ENCODE measurements at regions not wholly inside any gene's neighbourhood (a gene's known extent, or its start where the extent isn't known, plus 50 kb on each side); places are given as distances from the start of the nearest gene placed in this dataset.
"Not testable (repeated sequence)": the region's sequence is repeated elsewhere in the genome, so short reads cannot be mapped to it uniquely, and the experiment has no call there.

- DNase-seq = no peak
Measured at GRCh38 chr12:46484396-46485061, 112.0 kb upstream of the SLC38A2 start.

DNA sequence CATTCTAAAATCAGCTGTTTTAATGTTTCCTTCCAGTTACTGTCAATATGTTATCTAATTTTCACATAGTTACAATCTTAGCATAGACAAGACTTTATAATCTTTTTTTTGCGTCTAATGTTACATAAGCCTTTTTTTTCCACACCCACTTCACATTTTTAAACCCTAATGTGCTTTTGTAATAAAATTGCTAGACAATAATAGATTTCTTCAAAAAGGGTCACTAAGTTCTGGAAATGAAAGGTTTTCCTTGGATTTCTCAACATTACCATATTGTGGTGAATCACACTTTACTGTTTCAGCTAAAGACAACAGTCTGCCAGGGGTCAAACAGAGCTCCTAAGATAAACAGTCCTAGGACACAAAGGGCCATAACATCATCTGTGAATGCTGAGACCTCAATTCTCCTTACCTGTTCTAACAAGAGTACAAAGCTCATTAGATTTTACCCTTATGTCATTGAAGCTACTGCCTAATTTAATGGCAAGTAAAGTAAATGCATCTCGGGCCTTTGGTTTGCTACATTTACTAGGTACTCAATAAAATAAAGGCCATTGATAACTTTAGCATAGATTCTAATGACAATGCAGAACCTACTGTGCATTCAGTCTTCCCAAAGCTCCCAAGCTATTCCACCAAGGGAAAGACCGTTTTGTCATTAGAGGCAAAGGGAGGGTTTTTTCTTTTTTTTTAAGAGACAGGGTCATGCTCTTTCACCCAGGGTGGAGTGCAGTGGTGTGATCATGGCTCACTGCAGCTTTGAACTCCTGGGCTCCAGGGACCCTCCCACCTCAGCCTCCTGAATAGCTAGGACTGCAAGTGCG is 111.2 kb upstream of the SLC38A2 start:
- DNase-seq = no peak

DNA sequence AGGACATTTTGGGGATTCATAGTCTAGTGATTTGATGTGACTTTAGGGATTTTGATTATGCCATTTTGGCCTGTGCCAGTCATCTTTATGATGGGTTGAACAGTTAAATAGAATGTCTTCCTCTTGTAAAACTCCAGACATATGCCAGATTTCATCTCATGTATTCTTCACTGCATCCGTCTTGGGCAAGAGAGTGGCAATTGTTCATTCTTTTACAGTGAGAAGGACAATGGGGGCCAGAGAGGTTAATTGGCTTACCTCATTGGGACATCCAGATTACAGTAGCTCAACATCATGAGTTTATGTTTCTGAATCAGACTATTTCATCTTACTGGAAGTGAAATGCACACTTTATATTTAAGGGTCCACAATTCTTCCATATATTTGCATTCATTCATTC is 108.2 kb upstream of the SLC38A2 start:
- DNase-seq = no peak

- no peak for DNase-seq
Measured at GRCh38 chr12:46480316-46480715, 107.7 kb upstream of the SLC38A2 start.

DNA sequence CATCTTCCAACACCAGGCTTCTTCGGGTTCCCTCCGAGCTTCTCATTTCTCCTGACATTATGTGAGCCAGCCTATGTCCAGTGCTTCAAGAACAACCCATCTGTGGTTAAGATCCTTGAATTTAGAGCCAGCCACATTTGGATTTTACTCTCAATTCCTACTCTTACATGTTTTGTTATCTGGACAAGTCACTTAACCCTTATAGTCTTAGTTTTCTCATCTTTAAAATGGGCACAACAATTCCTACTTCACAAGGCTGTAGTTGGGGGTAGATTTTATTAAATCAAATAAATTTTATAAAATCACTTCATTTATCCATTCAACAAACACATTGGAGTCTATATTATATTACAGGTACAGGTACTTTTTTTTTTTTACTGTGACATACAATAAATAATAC is 105.5 kb upstream of the SLC38A2 start:
- DNase-seq = no peak

GRCh38 chr12:46477541-46477940 is 105.0 kb upstream of the SLC38A2 start:
- DNase-seq = no peak

GRCh38 chr12:46475972-46476645 is 103.5 kb upstream of the SLC38A2 start:
- no peak for DNase-seq

GRCh38 chr12:46474385-46474784 is 101.8 kb upstream of the SLC38A2 start:
- not testable (repeated sequence) for DNase-seq

GRCh38 chr12:46473634-46474329 is 101.2 kb upstream of the SLC38A2 start:
- DNase-seq = no peak

DNA sequence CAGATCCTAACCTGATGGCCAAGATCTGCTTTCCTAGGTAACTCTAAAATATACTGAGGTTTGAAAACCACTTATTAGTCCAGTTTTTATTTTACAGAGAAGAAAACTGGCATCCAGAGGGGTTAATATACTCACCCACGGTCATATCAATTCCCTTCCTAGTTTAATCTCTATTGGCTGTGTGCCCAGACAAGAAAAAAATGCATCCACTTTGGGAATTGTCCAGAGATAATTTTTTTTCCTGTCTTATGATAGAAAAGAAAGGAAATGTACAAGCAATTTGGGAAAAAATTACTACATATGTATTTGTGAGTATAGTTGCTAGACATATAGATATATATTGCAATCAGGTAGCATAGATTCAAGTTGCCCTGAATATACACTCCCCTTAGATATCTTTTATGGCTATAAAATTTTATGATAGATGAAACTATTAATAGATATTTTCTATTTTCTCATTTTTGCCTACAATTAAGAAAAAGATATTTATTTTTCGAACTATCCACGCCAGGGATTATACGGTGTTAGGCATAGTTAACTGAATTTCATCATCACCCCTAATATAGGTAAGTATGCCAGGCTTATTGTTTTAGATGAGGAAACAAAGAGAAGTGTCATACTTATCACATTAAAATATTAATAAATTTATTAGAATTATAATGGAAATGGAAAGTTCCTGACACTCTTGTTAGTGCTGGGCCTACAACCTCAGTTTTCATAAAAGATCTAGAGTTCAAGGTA is 100.5 kb upstream of the SLC38A2 start:
- no peak for DNase-seq

GRCh38 chr12:46472144-46472705 is 99.7 kb upstream of the SLC38A2 start:
- no peak for DNase-seq

DNA sequence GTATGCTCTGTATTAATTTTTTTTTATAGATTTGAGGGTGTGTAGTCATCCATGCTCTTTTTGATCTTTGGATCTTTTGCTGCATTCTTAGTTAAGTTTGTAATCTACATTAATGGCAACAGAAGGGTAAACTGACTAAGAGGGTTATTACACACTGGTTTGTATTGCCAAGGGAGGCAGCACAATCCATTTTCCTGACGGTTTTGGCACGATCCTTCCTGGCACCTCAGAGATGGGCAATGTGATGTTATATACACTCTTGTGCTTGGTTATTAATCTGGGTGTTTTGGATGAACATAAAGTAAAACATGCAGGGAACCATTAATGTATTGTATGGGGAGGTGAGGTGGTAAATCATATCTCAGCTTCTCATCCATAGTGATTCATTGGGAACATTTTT is 98.8 kb upstream of the SLC38A2 start:
- no peak for DNase-seq

GRCh38 chr12:46470975-46471374 is 98.4 kb upstream of the SLC38A2 start:
- no peak for DNase-seq

DNA sequence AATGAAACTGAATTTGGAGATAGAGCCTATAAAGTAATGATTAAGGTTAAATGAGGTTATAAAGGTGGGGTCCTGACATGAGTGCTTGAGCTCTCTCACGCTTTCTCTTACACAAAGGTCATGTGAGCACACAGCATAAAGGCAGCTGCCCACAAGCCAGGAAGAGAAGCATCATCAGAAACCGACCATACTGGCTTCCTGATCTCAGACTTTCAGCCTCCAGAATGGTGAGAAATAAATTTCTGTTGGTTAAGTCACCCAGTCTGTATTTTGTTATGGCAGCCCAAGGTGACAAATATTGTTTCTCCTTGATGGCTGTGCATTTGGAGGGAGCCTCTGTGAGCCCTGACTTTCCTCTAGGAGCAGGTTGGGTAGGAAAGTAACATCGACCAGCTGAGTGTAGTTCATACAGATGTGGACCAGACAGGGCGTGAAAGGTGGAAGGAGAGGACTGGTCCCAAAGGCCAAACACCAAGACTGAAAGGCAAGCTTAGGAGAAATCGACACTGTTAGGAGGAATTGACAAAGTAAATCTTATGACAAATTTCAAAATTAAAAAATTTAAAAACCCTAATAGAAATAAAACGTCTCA is 97.6 kb upstream of the SLC38A2 start:
- no peak for DNase-seq

DNA sequence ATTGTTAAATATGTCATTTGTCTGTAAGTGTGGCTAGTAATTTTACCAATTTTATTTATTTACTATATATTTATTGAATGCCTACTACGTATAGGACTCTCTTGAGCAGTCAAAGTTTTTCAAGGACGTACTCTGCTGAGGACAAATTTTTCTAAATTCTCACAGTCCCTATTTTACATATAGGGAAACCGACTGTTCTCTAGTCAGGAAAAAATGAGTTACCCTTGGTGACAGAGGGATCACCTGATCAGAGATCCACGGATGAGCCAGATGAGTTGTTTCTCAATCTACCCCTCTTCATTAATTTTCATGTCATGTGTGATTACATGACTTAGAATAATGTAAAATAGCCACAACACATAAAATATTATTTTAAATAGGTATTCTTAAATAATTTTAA is 96.2 kb upstream of the SLC38A2 start:
- DNase-seq = no peak

- no peak for DNase-seq
Measured at GRCh38 chr12:46468160-46468559, 95.6 kb upstream of the SLC38A2 start.

GRCh38 chr12:46465307-46465706 is 92.7 kb upstream of the SLC38A2 start:
- no peak for DNase-seq

DNA sequence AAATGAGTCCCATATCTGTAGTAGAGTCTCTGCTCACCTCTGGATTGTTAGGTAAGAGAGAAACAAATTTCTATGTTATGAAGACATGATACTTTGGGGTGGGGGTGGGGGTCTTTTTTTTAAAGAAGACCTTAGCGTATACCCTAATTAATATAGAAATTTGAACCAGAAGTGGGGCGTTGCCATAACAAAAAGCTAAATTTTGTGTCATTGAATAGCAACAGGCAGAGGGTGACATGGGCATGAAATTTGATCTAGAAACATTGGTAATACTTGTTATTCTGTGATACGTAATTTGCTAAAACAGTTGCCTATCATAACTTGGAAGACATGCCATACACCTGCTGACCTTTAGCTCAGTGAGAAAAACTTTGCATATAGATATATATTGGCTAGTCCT is 92.3 kb upstream of the SLC38A2 start:
- no peak for DNase-seq

- no peak for DNase-seq
Measured at GRCh38 chr12:46462641-46463355, 90.2 kb upstream of the SLC38A2 start.

DNA sequence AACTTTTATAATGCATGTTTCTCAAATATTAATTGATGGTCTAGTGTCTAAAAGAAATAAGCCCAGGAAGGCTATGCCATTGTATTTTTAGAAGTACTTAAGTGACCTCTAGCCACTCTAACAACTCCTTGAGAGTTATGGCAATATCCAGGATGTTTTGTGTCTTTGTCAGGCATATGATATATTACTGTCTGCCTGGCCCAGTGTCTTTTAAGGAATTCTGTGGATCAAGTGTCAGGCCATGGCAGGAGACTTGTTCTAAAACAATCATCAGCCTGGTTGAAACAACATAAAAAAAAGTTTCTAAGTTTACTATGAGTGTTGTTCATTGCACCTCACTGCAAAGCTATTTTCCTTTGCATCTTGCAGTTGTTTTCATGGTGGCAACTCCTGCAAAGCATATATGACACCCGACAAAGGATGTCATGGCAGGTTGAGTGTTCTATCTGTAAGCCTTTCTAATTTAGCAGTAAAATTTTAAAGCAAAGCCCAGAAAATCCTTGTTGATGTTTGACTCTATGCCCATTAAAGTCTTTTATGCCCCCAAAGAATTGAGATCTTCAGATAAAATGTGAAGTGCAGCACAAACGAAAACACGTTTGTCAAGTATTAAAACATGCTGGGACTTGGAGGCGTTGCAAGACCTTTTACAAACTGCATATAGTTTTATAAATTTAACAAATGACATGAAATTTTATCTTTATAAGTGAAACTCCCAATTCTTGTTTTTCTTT is 89.5 kb upstream of the SLC38A2 start:
- DNase-seq = no peak

All from activated CD4-positive, CD25-positive, alpha-beta regulatory T cell (primary cell).